Common myeloid progenitor, CD34-positive (primary cell): ENCODE measurements at regions not wholly inside any gene's neighbourhood (a gene's known extent, or its start where the extent isn't known, plus 50 kb on each side); places are given as distances from the start of the nearest gene placed in this dataset.
"Not testable (repeated sequence)": the region's sequence is repeated elsewhere in the genome, so short reads cannot be mapped to it uniquely, and the experiment has no call there.

ENCODE experiments used
- CTCF ChIA-PET: fragments of 350-600 bp; sonication (Branson Sonifier 250); formaldehyde crosslinking; loops from one replicate; lab custom pipeline; 2021; ENCODE audit warnings: antibody characterized with exemption; lab: Charles Lee
- POLR2A ChIA-PET: fragments of 350-600 bp; sonication (Branson Sonifier 250); formaldehyde crosslinking; loops from one replicate; lab custom pipeline; 2021; ENCODE audit warnings: antibody characterized with exemption; lab: Charles Lee
- DNase-seq, 3 donors: peaks; one replicate each; pipeline versions ENCODE4 v3.0.0 to v3.0.0-alpha.2; 2013
- H3K27ac ChIP-seq, 2 experiments: 1 replicate in 1 of 2; 2 replicates in 1 of 2; pipeline ENCODE4 v1.7.0; 2013; ENCODE audit warnings: inconsistent platforms in 2 of 2, low read length in 2 of 2, mild to moderate bottlenecking in 2 of 2, low read depth in 1 of 2, moderate library complexity in 1 of 2; ENCODE audit not compliant: severe bottlenecking in 2 of 2, insufficient read depth in 1 of 2, poor library complexity in 1 of 2
- H3K27me3 ChIP-seq, 5 experiments: replicated peaks in 2 of 5; 1 replicate in 3 of 5; 2 replicates in 2 of 5; pipeline versions ENCODE4 v1.6.1 to v1.7.0; 2013; ENCODE audit warnings: low read length in 4 of 5, mild to moderate bottlenecking in 2 of 5, moderate library complexity in 2 of 5, inconsistent platforms in 1 of 5; ENCODE audit not compliant: insufficient read depth in 5 of 5, control insufficient read depth in 4 of 5
- H3K36me3 ChIP-seq, 4 experiments: 1 replicate in 2 of 4; 2 replicates in 2 of 4; pipeline versions ENCODE4 v1.6.1 to v1.7.0; 2013; ENCODE audit warnings: low read length in 3 of 4, control low read depth in 1 of 4, mild to moderate bottlenecking in 1 of 4; ENCODE audit not compliant: control insufficient read depth in 4 of 4, insufficient read depth in 4 of 4
- H3K4me1 ChIP-seq, 4 experiments: 1 replicate in 3 of 4; 2 replicates in 1 of 4; pipeline versions ENCODE4 v1.6.1 to v1.7.1; 2013; ENCODE audit warnings: low read length in 3 of 4, mild to moderate bottlenecking in 3 of 4, control low read depth in 1 of 4, inconsistent platforms in 1 of 4, moderate library complexity in 1 of 4; ENCODE audit not compliant: control insufficient read depth in 4 of 4, insufficient read depth in 4 of 4; ENCODE audit errors: control extremely low read depth in 1 of 4
- H3K4me3 ChIP-seq, 7 experiments: 1 replicate in 4 of 7; 2 replicates in 3 of 7; pipeline versions ENCODE4 v1.5.1 to v1.7.0; 2013; ENCODE audit warnings: mild to moderate bottlenecking in 7 of 7, low read length in 6 of 7, moderate library complexity in 6 of 7, inconsistent platforms in 2 of 7, low read depth in 2 of 7, control low read depth in 1 of 7; ENCODE audit not compliant: insufficient read depth in 4 of 7, control insufficient read depth in 1 of 7; ENCODE audit errors: extremely low read depth in 1 of 7
- H3K9me3 ChIP-seq, 5 experiments: 1 replicate in 4 of 5; 2 replicates in 1 of 5; pipeline versions ENCODE4 v1.6.1 to v1.7.1; 2013; ENCODE audit warnings: low read length in 4 of 5, mild to moderate bottlenecking in 2 of 5, inconsistent platforms in 1 of 5, low read depth in 1 of 5, moderate library complexity in 1 of 5; ENCODE audit not compliant: control insufficient read depth in 4 of 5, insufficient read depth in 2 of 5; ENCODE audit errors: control extremely low read depth in 1 of 5
- WGBS: methylation state at CpG from one replicate; pipeline ENCODE4 v1.1.5; 2013; ENCODE audit not compliant: insufficient coverage; 5-methylcytosine and 5-hydroxymethylcytosine counted together

GRCh38 chr2:39837856-39838453, 58.9 kb upstream of the THUMPD2 start:
- no peak overlapping the region for H3K27ac ChIP-seq
- ChIA-PET CTCF (interaction anchor here (1.0 to 1.2 kb wide), 2 partner anchors 9 to 76 kb away, joined by 4 to 5 read pairs; no protein-coding TSS in a partner anchor), POLR2A (no interaction called here)
- no peaks in the 10 kb centered on the region for H3K27me3 ChIP-seq
- H3K4me1 ChIP-seq, result peaks cover 0 to 10% (median 0%) of the 10 kb centered on the region in 4 experiments
- peak in 1 of 3 donors; percentile 26 for DNase-seq
- peaks cover 0 to 24% (median 4%) of the 10 kb centered on the region in 5 experiments for H3K9me3 ChIP-seq
- H3K4me3 ChIP-seq, result no peak overlapping the region
- 96% methylated on average over 3 of the region's 6 CpGs for WGBS
- H3K36me3 ChIP-seq, result no peaks in the 10 kb centered on the region

- Histone ChIP-seq H3K27me3 (no peaks in the 10 kb centered on the region), H3K27ac (no peak overlapping the region), H3K4me1 (peaks cover 0 to 10% (median 0%) of the 10 kb centered on the region in 4 experiments), H3K4me3 (no peak overlapping the region), H3K36me3 (no peaks in the 10 kb centered on the region), H3K9me3 (peaks cover 0 to 24% (median 4%) of the 10 kb centered on the region in 5 experiments)
- ChIA-PET CTCF (no interaction called here), POLR2A (no interaction called here)
- DNase-seq, result peak in 2 of 3 donors; percentile 14 to 30
- whole genome bisulfite sequencing, result 100% methylated on average over 2 of the region's 3 CpGs
These were observed 57.6 kb upstream of the THUMPD2 start for GRCh38 chr2:39836638-39837037.

GRCh38 chr2:39834426-39834825, 55.4 kb upstream of the THUMPD2 start:
- POLR2A ChIA-PET, result no interaction called here
- H3K9me3 ChIP-seq, result peaks cover 0 to 26% (median 5%) of the 10 kb centered on the region in 5 experiments
- H3K27me3 ChIP-seq, result no peaks in the 10 kb centered on the region
- H3K4me1 ChIP-seq, result peaks cover 0 to 10% (median 0%) of the 10 kb centered on the region in 4 experiments
- H3K36me3 ChIP-seq, result no peaks in the 10 kb centered on the region
- H3K4me3 ChIP-seq, result no peak overlapping the region
- no peak overlapping the region for H3K27ac ChIP-seq
- no CpG with 5 or more reads among the region's 2 CpGs for WGBS
- CTCF ChIA-PET, result no interaction called here
- DNase-seq, result no peak

GRCh38 chr2:39830610-39831009, 51.6 kb upstream of the THUMPD2 start:
- DNase-seq, H3K36me3 ChIP-seq, H3K4me3 ChIP-seq, POLR2A ChIA-PET, CTCF ChIA-PET, H3K4me1 ChIP-seq, H3K9me3 ChIP-seq, H3K27ac ChIP-seq, H3K27me3 ChIP-seq: not testable (repeated sequence)
- WGBS, result 100% methylated on average over 4 of the region's 4 CpGs
